Mesendoderm (in vitro differentiated cells): ENCODE measurements at regions not wholly inside any gene's neighbourhood (a gene's known extent, or its start where the extent isn't known, plus 50 kb on each side); places are given as distances from the start of the nearest gene placed in this dataset.

Experiments
- DNase-seq: peaks from one replicate; pipeline ENCODE4 v3.0.0; 2013
- H2AK5ac ChIP-seq: 2 replicates; pipeline ENCODE4 v1.6.1; 2013; ENCODE audit warnings: low read length, inconsistent platforms
- H2BK120ac ChIP-seq: 2 replicates; pipeline ENCODE4 v1.6.1; 2013; ENCODE audit warnings: low read depth, mild to moderate bottlenecking, low read length, moderate library complexity, mixed read lengths
- H2BK15ac ChIP-seq: replicated peaks from 2 replicates; pipeline ENCODE4 v1.6.1; 2013; ENCODE audit warnings: low read depth, mild to moderate bottlenecking, moderate library complexity
- H2BK5ac ChIP-seq: 2 replicates; pipeline ENCODE4 v1.6.1; 2013; ENCODE audit warnings: low read length, inconsistent platforms
- H3K18ac ChIP-seq: 2 replicates; pipeline ENCODE4 v1.6.1; 2013; ENCODE audit warnings: mild to moderate bottlenecking, low read length, mixed read lengths
- H3K23ac ChIP-seq: one replicate; pipeline ENCODE4 v1.6.1; 2013; ENCODE audit warnings: low read length
- H3K27ac ChIP-seq: 2 replicates; pipeline ENCODE4 v1.5.1; 2013; ENCODE audit warnings: low read depth, mild to moderate bottlenecking, inconsistent platforms, low read length, moderate library complexity
- H3K27me3 ChIP-seq: 2 replicates; pipeline ENCODE4 v1.6.1; 2013; ENCODE audit warnings: low read length, control low read depth, mild to moderate bottlenecking, inconsistent platforms; ENCODE audit not compliant: insufficient read depth, poor library complexity
- H3K36me3 ChIP-seq: 2 replicates; pipeline ENCODE4 v1.6.1; 2013; ENCODE audit warnings: low read length, inconsistent platforms; ENCODE audit not compliant: control insufficient read depth, insufficient read depth
- H3K4ac ChIP-seq: one replicate; pipeline ENCODE4 v1.6.1; 2013; ENCODE audit warnings: low read depth, mild to moderate bottlenecking, low read length, moderate library complexity
- H3K4me1 ChIP-seq: 2 replicates; pipeline ENCODE4 v1.6.1; 2013; ENCODE audit warnings: low read depth, low read length, inconsistent platforms; ENCODE audit not compliant: control insufficient read depth
- H3K4me2 ChIP-seq: 2 replicates; pipeline ENCODE4 v1.6.1; 2013; ENCODE audit warnings: low read length
- H3K4me3 ChIP-seq: 2 replicates; pipeline ENCODE4 v1.5.1; 2013; ENCODE audit warnings: mild to moderate bottlenecking, low read length
- H3K56ac ChIP-seq: one replicate; pipeline ENCODE4 v1.6.1; 2013; ENCODE audit warnings: low read length
- H3K79me1 ChIP-seq: 2 replicates; pipeline ENCODE4 v1.6.1; 2013; ENCODE audit warnings: low read length, inconsistent platforms
- H3K79me2 ChIP-seq: 2 replicates; pipeline ENCODE4 v1.6.1; 2013; ENCODE audit warnings: mild to moderate bottlenecking, low read length; ENCODE audit not compliant: control insufficient read depth, insufficient read depth
- H3K9ac ChIP-seq: 2 replicates; pipeline ENCODE4 v1.6.1; 2013; ENCODE audit warnings: low read length, inconsistent platforms
- H4K5ac ChIP-seq: one replicate; pipeline ENCODE4 v1.6.1; 2013; ENCODE audit warnings: low read length
- H4K8ac ChIP-seq: one replicate; pipeline ENCODE4 v1.6.1; 2013; ENCODE audit warnings: low read depth, mild to moderate bottlenecking, control low read depth, low read length, moderate library complexity
- WGBS: extraction: QIAGEN DNeasy Blood & Tissue Kit; methylation state at CpG from one replicate; pipeline ENCODE4 v1.1.7; 2013; ENCODE audit warnings: low lambda C conversion rate, missing lambda C conversion rate; ENCODE audit not compliant: insufficient coverage; ENCODE audit errors: extremely low coverage; 5-methylcytosine and 5-hydroxymethylcytosine counted together

DNA sequence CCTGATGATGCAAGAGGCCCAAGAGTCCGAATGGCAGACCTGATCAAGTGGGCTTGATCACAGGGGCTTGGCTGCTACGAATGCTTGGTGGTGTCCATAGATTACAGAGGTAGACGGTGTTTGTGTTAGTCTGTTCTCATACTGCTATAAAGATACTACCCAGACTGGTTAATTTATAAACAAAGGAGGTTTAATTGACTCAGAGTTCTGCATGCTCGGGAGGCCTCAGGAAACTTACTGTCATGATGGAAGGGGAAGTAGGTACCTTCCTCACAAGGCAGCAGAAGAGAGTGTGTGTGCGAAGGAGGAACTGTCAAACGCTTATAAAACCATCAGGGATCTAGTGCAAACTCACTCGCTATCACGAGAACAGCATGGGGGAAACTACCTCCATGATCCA lies 268.9 kb upstream of the KLF6 start:
- Histone ChIP-seq H2BK120ac (no peak overlapping the region), H3K79me1 (no peaks in the 10 kb centered on the region), H3K27me3 (no peaks in the 10 kb centered on the region), H3K4me2 (no peak overlapping the region), H4K8ac (no peak overlapping the region), H3K9ac (no peak overlapping the region), H3K56ac (no peak overlapping the region), H3K79me2 (no peaks in the 10 kb centered on the region), H4K5ac (no peak overlapping the region), H2AK5ac (no peak overlapping the region), H2BK15ac (no peak overlapping the region), H3K36me3 (no peaks in the 10 kb centered on the region), H3K23ac (no peak overlapping the region), H3K4ac (no peak overlapping the region), H3K4me3 (no peak overlapping the region), H3K4me1 (no peaks in the 10 kb centered on the region), H3K27ac (no peak overlapping the region), H2BK5ac (no peak overlapping the region), H3K18ac (no peak overlapping the region)
- DNase-seq, result no peak
- WGBS, result no CpG with 5 or more reads among the region's 8 CpGs

DNA sequence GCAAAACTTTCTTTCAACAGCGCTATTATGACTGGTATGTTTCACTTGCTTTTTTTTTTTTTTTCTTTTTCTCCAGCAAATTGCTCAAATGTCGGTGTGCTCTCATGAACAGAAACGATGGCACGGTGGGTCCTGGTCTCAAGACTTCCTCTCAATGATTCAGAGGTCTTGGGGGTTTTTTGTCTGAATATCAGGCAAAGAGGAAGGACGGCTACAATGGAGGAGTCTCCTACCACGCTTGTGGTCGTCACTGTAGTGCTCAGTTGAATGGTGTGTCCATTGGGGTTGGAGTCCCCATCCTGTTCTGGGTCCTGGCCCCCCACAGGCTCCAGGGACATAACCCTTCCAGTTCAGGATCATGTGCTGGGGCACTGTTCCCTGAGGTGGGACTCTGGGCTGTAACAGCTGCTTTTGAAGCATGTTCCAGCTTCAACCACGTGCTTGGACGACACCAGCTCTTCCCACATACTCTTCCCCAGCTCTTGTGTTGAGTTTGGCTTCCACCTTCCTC lies 266.7 kb upstream of the KLF6 start:
- H3K4me3 ChIP-seq, result no peak overlapping the region
- H3K79me1 ChIP-seq, result no peaks in the 10 kb centered on the region
- no peak overlapping the region for H2BK5ac ChIP-seq
- no peaks in the 10 kb centered on the region for H3K27me3 ChIP-seq
- no peak overlapping the region for H3K9ac ChIP-seq
- DNase-seq, result no peak
- no peak overlapping the region for H3K18ac ChIP-seq
- no peak overlapping the region for H4K5ac ChIP-seq
- WGBS, result no CpG with 5 or more reads among the region's 9 CpGs
- no peak overlapping the region for H2AK5ac ChIP-seq
- H3K27ac ChIP-seq, result no peak overlapping the region
- no peaks in the 10 kb centered on the region for H3K36me3 ChIP-seq
- no peak overlapping the region for H3K23ac ChIP-seq
- H3K79me2 ChIP-seq, result no peaks in the 10 kb centered on the region
- H3K4me2 ChIP-seq, result no peak overlapping the region
- H3K4me1 ChIP-seq, result no peaks in the 10 kb centered on the region
- H3K4ac ChIP-seq, result no peak overlapping the region
- H4K8ac ChIP-seq, result no peak overlapping the region
- H2BK15ac ChIP-seq, result no peak overlapping the region
- H2BK120ac ChIP-seq, result no peak overlapping the region
- H3K56ac ChIP-seq, result no peak overlapping the region

DNA sequence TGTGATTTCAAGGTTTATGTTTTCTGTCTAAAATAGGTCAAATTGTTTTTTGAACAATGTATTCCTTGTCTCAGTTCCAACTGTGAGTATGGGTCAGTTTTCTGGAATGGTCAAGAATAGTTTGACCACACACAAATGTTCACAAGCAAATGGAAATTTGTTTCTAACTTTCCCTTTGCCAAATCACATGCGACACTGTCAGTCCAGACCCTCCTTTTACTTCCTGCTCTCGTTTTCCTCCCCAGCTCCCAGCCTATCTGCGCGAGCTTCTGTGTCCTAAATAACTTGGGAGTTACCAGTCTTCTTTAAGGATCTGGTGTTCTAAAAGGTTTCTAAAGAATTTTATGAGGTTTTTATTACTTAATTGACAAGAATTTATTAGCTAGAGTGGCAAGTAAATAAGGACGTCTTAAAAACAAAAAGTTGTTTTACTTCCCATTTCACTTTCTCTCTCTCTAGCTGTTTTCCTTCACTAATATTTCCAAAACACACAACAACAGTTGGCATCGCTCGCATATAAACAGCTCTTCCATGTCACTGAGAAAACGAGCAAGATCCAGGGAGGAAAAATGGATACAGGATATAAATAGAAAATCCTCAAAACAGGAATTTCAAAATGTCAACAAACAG lies 266.1 kb upstream of the KLF6 start:
- no CpG with 5 or more reads among the region's 8 CpGs for WGBS
- Histone ChIP-seq H2BK15ac (no peak overlapping the region), H3K27ac (no peak overlapping the region)

DNA sequence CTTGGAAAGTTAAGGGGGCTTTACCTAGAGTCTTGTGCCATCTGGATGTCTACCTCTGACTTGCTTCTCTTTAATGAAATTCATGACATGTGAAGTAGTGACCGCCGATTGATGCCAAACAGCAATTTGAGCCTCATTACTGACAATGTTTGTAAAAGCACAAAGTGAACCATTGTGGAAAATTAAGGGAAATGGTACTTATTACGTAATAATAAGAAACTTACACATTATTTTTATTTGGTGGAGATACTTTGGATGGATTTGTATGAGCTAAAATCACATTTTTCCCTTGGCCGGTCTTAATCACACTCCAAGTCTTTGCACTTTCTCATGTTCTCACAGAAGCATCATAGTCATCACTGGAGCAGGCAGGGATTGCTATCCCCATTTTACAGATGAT lies 265.1 kb upstream of the KLF6 start:
- H3K27ac ChIP-seq, result no peak overlapping the region

More for the DNA sequence above, 266.1 kb upstream of the KLF6 start:
- DNase-seq, result no peak
- H3K4me2 ChIP-seq, result no peak overlapping the region
- H4K5ac ChIP-seq, result no peak overlapping the region
- no peak overlapping the region for H3K56ac ChIP-seq
- H2BK120ac ChIP-seq, result no peak overlapping the region
- no peak overlapping the region for H2BK5ac ChIP-seq
- H3K4me3 ChIP-seq, result no peak overlapping the region
- H3K36me3 ChIP-seq, result no peaks in the 10 kb centered on the region
- H3K79me2 ChIP-seq, result no peaks in the 10 kb centered on the region
- no peak overlapping the region for H2AK5ac ChIP-seq
- H4K8ac ChIP-seq, result no peak overlapping the region
- no peaks in the 10 kb centered on the region for H3K79me1 ChIP-seq
- H3K4ac ChIP-seq, result no peak overlapping the region
- H3K23ac ChIP-seq, result no peak overlapping the region
- no peak overlapping the region for H3K18ac ChIP-seq
- H3K9ac ChIP-seq, result no peak overlapping the region
- H3K27me3 ChIP-seq, result no peaks in the 10 kb centered on the region
- no peaks in the 10 kb centered on the region for H3K4me1 ChIP-seq

DNA sequence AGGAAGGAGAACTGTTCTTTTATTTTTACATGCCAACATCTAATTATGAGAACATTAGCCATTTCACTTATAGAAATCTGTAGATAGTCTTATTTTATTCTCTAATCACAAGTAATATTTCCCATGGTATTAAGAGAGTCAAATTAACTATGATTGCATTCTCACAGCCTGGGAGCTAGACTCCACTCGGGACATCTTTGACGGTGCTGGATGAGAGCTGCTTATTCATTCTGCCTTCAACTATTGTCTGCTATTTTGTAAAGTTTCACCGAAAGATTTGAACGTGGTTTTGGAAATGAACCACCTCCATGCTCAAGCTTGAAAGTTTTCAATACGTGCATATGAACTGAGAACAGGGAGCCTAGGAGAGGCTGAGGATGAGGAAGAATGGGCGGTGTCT lies 264.3 kb upstream of the KLF6 start:
- Histone ChIP-seq H3K27ac (no peak overlapping the region), H3K4me2 (no peak overlapping the region), H3K4ac (no peak overlapping the region), H2BK15ac (no peak overlapping the region), H2BK5ac (no peak overlapping the region), H3K56ac (no peak overlapping the region), H2BK120ac (no peak overlapping the region), H3K4me1 (no peaks in the 10 kb centered on the region), H3K9ac (no peak overlapping the region), H3K36me3 (no peaks in the 10 kb centered on the region), H3K4me3 (no peak overlapping the region), H3K79me2 (no peaks in the 10 kb centered on the region), H4K8ac (no peak overlapping the region), H3K27me3 (no peaks in the 10 kb centered on the region), H3K18ac (no peak overlapping the region), H2AK5ac (no peak overlapping the region), H4K5ac (no peak overlapping the region), H3K23ac (no peak overlapping the region), H3K79me1 (no peaks in the 10 kb centered on the region)
- no CpG with 5 or more reads among the region's 6 CpGs for WGBS
- no peak for DNase-seq

More for the DNA sequence above, 265.1 kb upstream of the KLF6 start:
- WGBS, result no CpG with 5 or more reads among the region's 4 CpGs
- H2BK5ac ChIP-seq, result no peak overlapping the region
- H3K4ac ChIP-seq, result no peak overlapping the region
- H3K56ac ChIP-seq, result no peak overlapping the region
- H3K9ac ChIP-seq, result no peak overlapping the region
- H3K27me3 ChIP-seq, result no peaks in the 10 kb centered on the region
- H2BK15ac ChIP-seq, result no peak overlapping the region
- H3K4me2 ChIP-seq, result no peak overlapping the region
- no peak overlapping the region for H2AK5ac ChIP-seq
- H2BK120ac ChIP-seq, result no peak overlapping the region
- H4K8ac ChIP-seq, result no peak overlapping the region
- H3K18ac ChIP-seq, result no peak overlapping the region
- no peak overlapping the region for H3K4me3 ChIP-seq
- no peaks in the 10 kb centered on the region for H3K79me1 ChIP-seq
- H3K36me3 ChIP-seq, result no peaks in the 10 kb centered on the region
- no peak for DNase-seq
- H3K79me2 ChIP-seq, result no peaks in the 10 kb centered on the region
- no peaks in the 10 kb centered on the region for H3K4me1 ChIP-seq
- H4K5ac ChIP-seq, result no peak overlapping the region
- H3K23ac ChIP-seq, result no peak overlapping the region
